CD14-positive monocyte (primary cell): ENCODE measurements at regions not wholly inside any gene's neighbourhood (a gene's known extent, or its start where the extent isn't known, plus 50 kb on each side); places are given as distances from the start of the nearest gene placed in this dataset.

Experiments
- DNase-seq, 3 donors: peaks; one replicate each; pipeline ENCODE4 v3.0.0-alpha.2; 2011 to 2022
- H2AFZ ChIP-seq: 2 replicates; pipeline ENCODE4 v1.6.0; 2012; ENCODE audit warnings: mild to moderate bottlenecking, low read depth, low read length, inconsistent platforms; ENCODE audit not compliant: insufficient read depth, poor library complexity, severe bottlenecking
- H3K27ac ChIP-seq, 2 donors: 1 replicate in 1 of 2; 2 replicates in 1 of 2; pipeline ENCODE4 v1.5.1; 2012 to 2013; ENCODE audit warnings: low read length in 2 of 2, control low read depth in 1 of 2, inconsistent platforms in 1 of 2, low read depth in 1 of 2, mild to moderate bottlenecking in 1 of 2
- H3K27me3 ChIP-seq, 2 donors: one replicate each; pipeline versions ENCODE4 v1.6.0 to v1.6.1; 2011 to 2013; ENCODE audit warnings: low read length in 2 of 2; ENCODE audit not compliant: control insufficient read depth in 2 of 2, insufficient read depth in 2 of 2
- H3K36me3 ChIP-seq, 2 donors: replicated peaks in 1 of 2; 1 replicate in 1 of 2; 2 replicates in 1 of 2; pipeline versions ENCODE4 v1.5.1 to v1.6.1; 2012 to 2013; ENCODE audit warnings: low read length in 2 of 2, control low read depth in 1 of 2, inconsistent platforms in 1 of 2, mild to moderate bottlenecking in 1 of 2; ENCODE audit not compliant: insufficient read depth in 2 of 2, control insufficient read depth in 1 of 2
- H3K4me1 ChIP-seq, 2 donors: 1 replicate in 1 of 2; 2 replicates in 1 of 2; pipeline versions ENCODE4 v1.5.1 to v1.6.1; 2012 to 2013; ENCODE audit warnings: low read length in 2 of 2, control low read depth in 1 of 2, inconsistent platforms in 1 of 2, mild to moderate bottlenecking in 1 of 2, moderate library complexity in 1 of 2; ENCODE audit not compliant: insufficient read depth in 2 of 2, control insufficient read depth in 1 of 2
- H3K4me2 ChIP-seq: replicated peaks from 2 replicates; pipeline ENCODE3; 2012; ENCODE audit warnings: low read length, moderate library complexity, mild to moderate bottlenecking; ENCODE audit not compliant: poor library complexity, severe bottlenecking; ENCODE audit errors: extremely low read depth
- H3K4me3 ChIP-seq, 3 experiments: fragments of 200-600 bp in 1 of 3; sonication (generic) in 1 of 3; replicated peaks in 1 of 3; 1 replicate in 2 of 3; 2 replicates in 1 of 3; pipeline ENCODE4 v1.5.1; 2011 to 2013; ENCODE audit warnings: low read length in 3 of 3, mild to moderate bottlenecking in 3 of 3, control low read depth in 2 of 3, low read depth in 2 of 3, inconsistent platforms in 1 of 3, moderate library complexity in 1 of 3
- H3K79me2 ChIP-seq: 2 replicates; pipeline ENCODE4 v1.6.0; 2012; ENCODE audit warnings: mild to moderate bottlenecking, control low read depth, inconsistent platforms, low read length, moderate library complexity; ENCODE audit not compliant: insufficient read depth
- H3K9ac ChIP-seq: 2 replicates; pipeline ENCODE4 v1.6.0; 2017; ENCODE audit warnings: low read length, mild to moderate bottlenecking; ENCODE audit not compliant: insufficient read depth, poor library complexity, severe bottlenecking
- H3K9me3 ChIP-seq, 2 donors: replicated peaks in 1 of 2; 1 replicate in 1 of 2; 2 replicates in 1 of 2; pipeline versions ENCODE4 v1.5.1 to v1.6.1; 2012 to 2013; ENCODE audit warnings: low read length in 2 of 2, control low read depth in 1 of 2; ENCODE audit not compliant: control insufficient read depth in 1 of 2, insufficient read depth in 1 of 2
- H4K20me1 ChIP-seq: 2 replicates; pipeline ENCODE4 v1.6.0; 2012; ENCODE audit warnings: mild to moderate bottlenecking, low read length, control low read depth, moderate library complexity; ENCODE audit not compliant: insufficient read depth
- H3K27ac Mint-ChIP-seq, 7 donors: one replicate each; pipeline ENCODE4 v1.8.0; 2020; ENCODE audit warnings: mild to moderate bottlenecking in 7 of 7, mixed read lengths in 7 of 7, moderate library complexity in 6 of 7, inconsistent platforms in 2 of 7
- H3K27me3 Mint-ChIP-seq, 3 donors: one replicate each; pipeline ENCODE4 v1.8.0; 2021 to 2022; ENCODE audit warnings: low read depth in 3 of 3, mild to moderate bottlenecking in 3 of 3, mixed read lengths in 3 of 3, moderate library complexity in 3 of 3, inconsistent platforms in 1 of 3
- H3K36me3 Mint-ChIP-seq, 2 donors: one replicate each; pipeline ENCODE4 v1.8.0; 2020; ENCODE audit warnings: mixed read lengths in 2 of 2, inconsistent platforms in 1 of 2, mild to moderate bottlenecking in 1 of 2
- H3K4me1 Mint-ChIP-seq: one replicate; pipeline ENCODE4 v1.8.0; 2020; ENCODE audit warnings: mild to moderate bottlenecking, mixed read lengths
- H3K4me3 Mint-ChIP-seq, 2 donors: one replicate each; pipeline ENCODE4 v1.8.0; 2020; ENCODE audit warnings: mild to moderate bottlenecking in 2 of 2, mixed read lengths in 2 of 2, moderate library complexity in 1 of 2
- H3K9me3 Mint-ChIP-seq, 7 donors: one replicate each; pipeline ENCODE4 v1.8.0; 2020 to 2022; ENCODE audit warnings: mixed read lengths in 7 of 7, mild to moderate bottlenecking in 6 of 7, moderate library complexity in 6 of 7, inconsistent platforms in 2 of 7
- CTCF ChIP-seq: fragments of 200-600 bp; IDR thresholded peaks from one replicate; pipeline ENCODE4 v1.8.0; 2022; ENCODE audit warnings: antibody characterized with exemption, mild to moderate bottlenecking
- WGBS: methylation state at CpG from one replicate; pipeline ENCODE4 v1.1.5; 2013; ENCODE audit warnings: missing lambda C conversion rate; ENCODE audit not compliant: insufficient coverage; 5-methylcytosine and 5-hydroxymethylcytosine counted together
- intact Hi-C, 2 donors: fragments of 100-400 bp; cut with micrococcal nuclease; formaldehyde crosslinking; loops; one replicate each; pipeline versions ENCODE4 v1.15.0 to v1.15.1; 2023

GRCh38 chr22:49364398-49364797 lies 463.3 kb downstream of the BRD1 start:
- no peaks in the 10 kb centered on the region for H3K36me3 Mint-ChIP-seq
- no peak for DNase-seq

GRCh38 chr22:49363526-49364230 lies 464.0 kb downstream of the BRD1 start:
- no peaks in the 10 kb centered on the region for H3K4me1 ChIP-seq
- no peaks in the 10 kb centered on the region for H3K79me2 ChIP-seq
- no peak overlapping the region for H3K27ac Mint-ChIP-seq
- no peaks in the 10 kb centered on the region for H3K27me3 ChIP-seq
- H3K27ac ChIP-seq = no peak overlapping the region
- DNase-seq = no peak
- no peak overlapping the region for H2AFZ ChIP-seq
- intact Hi-C loops = no loop called here
- H3K9ac ChIP-seq = no peak overlapping the region
- H4K20me1 ChIP-seq = no peaks in the 10 kb centered on the region
- WGBS = 94% methylated on average over 24 of the region's 27 CpGs
- no peaks in the 10 kb centered on the region for H3K36me3 ChIP-seq
- H3K4me1 Mint-ChIP-seq = no peaks in the 10 kb centered on the region
- peaks cover 0 to 10% of the 10 kb centered on the region in 2 donors for H3K9me3 ChIP-seq
- H3K9me3 Mint-ChIP-seq = peaks cover 0 to 15% (median 1%) of the 10 kb centered on the region in 7 donors
- no peak for TF ChIP-seq CTCF
- no peak overlapping the region for H3K4me2 ChIP-seq
- H3K36me3 Mint-ChIP-seq = no peaks in the 10 kb centered on the region
- H3K4me3 Mint-ChIP-seq = no peak overlapping the region
- no peak overlapping the region for H3K4me3 ChIP-seq
- peaks cover 4 to 23% (median 10%) of the 10 kb centered on the region in 3 donors for H3K27me3 Mint-ChIP-seq

More at GRCh38 chr22:49364398-49364797, 463.3 kb downstream of the BRD1 start:
- H3K27ac Mint-ChIP-seq = no peak overlapping the region
- no peak for TF ChIP-seq CTCF
- H3K27me3 ChIP-seq = no peaks in the 10 kb centered on the region
- peaks cover 0 to 15% (median 1%) of the 10 kb centered on the region in 7 donors for H3K9me3 Mint-ChIP-seq
- no peaks in the 10 kb centered on the region for H4K20me1 ChIP-seq
- no peak overlapping the region for H3K4me2 ChIP-seq
- no peaks in the 10 kb centered on the region for H3K36me3 ChIP-seq
- H3K27ac ChIP-seq = no peak overlapping the region
- no peak overlapping the region for H2AFZ ChIP-seq
- peaks cover 4 to 25% (median 8%) of the 10 kb centered on the region in 3 donors for H3K27me3 Mint-ChIP-seq
- H3K4me3 ChIP-seq = no peak overlapping the region
- H3K4me3 Mint-ChIP-seq = no peak overlapping the region
- 92% methylated on average over 6 of the region's 15 CpGs for WGBS
- peaks cover 0 to 10% of the 10 kb centered on the region in 2 donors for H3K9me3 ChIP-seq
- no peak overlapping the region for H3K9ac ChIP-seq
- peaks cover 4% of the 10 kb centered on the region for H3K4me1 Mint-ChIP-seq
- intact Hi-C loops = no loop called here
- H3K79me2 ChIP-seq = no peaks in the 10 kb centered on the region
- H3K4me1 ChIP-seq = no peaks in the 10 kb centered on the region
